GM12892 (cell line): ENCODE measurements at regions not wholly inside any gene's neighbourhood (a gene's known extent, or its start where the extent isn't known, plus 50 kb on each side); places are given as distances from the start of the nearest gene placed in this dataset.
A peak's percentile ranks its signal among the peaks of the same experiment; 100 is the strongest.

Source experiments
- DNase-seq: peaks from one replicate; pipeline ENCODE4 v3.0.0; 2011; ENCODE audit not compliant: insufficient read length
- FAIRE-seq: peaks from 2 replicates; lab custom pipeline; 2011; peaks lifted over from hg19 to GRCh38; lab: Jason Lieb, UNC
- POLR2A ChIP-seq: IDR thresholded peaks from 2 replicates; pipeline ENCODE4 v1.6.1; 2011; ENCODE audit warnings: low read depth, low read length, control low read depth
- POLR2AphosphoS5 ChIP-seq: IDR thresholded peaks from 2 replicates; pipeline ENCODE4 v1.6.1; 2011; ENCODE audit warnings: low read depth, low read length, control low read depth
- TAF1 ChIP-seq: IDR thresholded peaks from 2 replicates; pipeline ENCODE4 v1.6.1; 2011; ENCODE audit warnings: low read depth, mild to moderate bottlenecking, control low read depth, low read length, borderline replicate concordance

- FAIRE-seq (no peak), DNase-seq (no peak)
- no peak for TF ChIP-seq POLR2A
- no peak for TF ChIP-seq POLR2AphosphoS5
- TF ChIP-seq TAF1 = no peak
These were observed 75.7 kb upstream of the KSR1 start for GRCh38 chr17:27380551-27380950.

- DNase-seq (peak; percentile 86), FAIRE-seq (peak; percentile 63)
- no peak for TF ChIP-seq TAF1
These were observed 75.2 kb upstream of the KSR1 start for GRCh38 chr17:27381007-27381501.

GRCh38 chr17:27382025-27382424 lies 74.2 kb upstream of the KSR1 start:
- TF ChIP-seq TAF1 (no peak), POLR2AphosphoS5 (no peak), POLR2A (no peak)
- DNase-seq (no peak), FAIRE-seq (no peak)

GRCh38 chr17:27384261-27384701 lies 72.0 kb upstream of the KSR1 start:
- TF ChIP-seq TAF1 (no peak), POLR2AphosphoS5 (no peak), POLR2A (no peak)
- DNase-seq (no peak), FAIRE-seq (no peak)

GRCh38 chr17:27384726-27385125 lies 71.5 kb upstream of the KSR1 start:
- FAIRE-seq (no peak), DNase-seq (no peak)
- TF ChIP-seq POLR2A (no peak), TAF1 (no peak), POLR2AphosphoS5 (no peak)

- no peak for DNase-seq
- no peak for TF ChIP-seq POLR2A
- TF ChIP-seq TAF1 = no peak
- no peak for TF ChIP-seq POLR2AphosphoS5
- FAIRE-seq = no peak
These were observed 70.6 kb upstream of the KSR1 start for GRCh38 chr17:27385626-27386025.

- TF ChIP-seq POLR2AphosphoS5 (no peak), POLR2A (no peak), TAF1 (no peak)
- DNase-seq (no peak), FAIRE-seq (no peak)
These were observed 69.8 kb upstream of the KSR1 start for GRCh38 chr17:27386206-27387075.

- TF ChIP-seq POLR2A (no peak), TAF1 (no peak), POLR2AphosphoS5 (no peak)
- no peak for DNase-seq
- FAIRE-seq = no peak
These were observed 66.6 kb upstream of the KSR1 start for GRCh38 chr17:27389542-27390140.

- no peak for DNase-seq
- no peak for FAIRE-seq
- TF ChIP-seq POLR2A = no peak
- TF ChIP-seq POLR2AphosphoS5 = no peak
- no peak for TF ChIP-seq TAF1
These were observed 65.7 kb upstream of the KSR1 start for GRCh38 chr17:27390540-27390939.

GRCh38 chr17:27391427-27391826 lies 64.8 kb upstream of the KSR1 start:
- FAIRE-seq (no peak), DNase-seq (no peak)
- TF ChIP-seq TAF1 (no peak), POLR2AphosphoS5 (no peak)

- FAIRE-seq = no peak
- no peak for TF ChIP-seq TAF1
- TF ChIP-seq POLR2A = no peak
- no peak for TF ChIP-seq POLR2AphosphoS5
- no peak for DNase-seq
These were observed 60.2 kb upstream of the KSR1 start for GRCh38 chr17:27396045-27396444.

GRCh38 chr17:27396941-27397340 lies 59.3 kb upstream of the KSR1 start:
- no peak for TF ChIP-seq POLR2A
- TF ChIP-seq POLR2AphosphoS5 = no peak
- TF ChIP-seq TAF1 = no peak
- DNase-seq = no peak
- FAIRE-seq = no peak
